GM23248 (cell line): ENCODE measurements at regions not wholly inside any gene's neighbourhood (a gene's known extent, or its start where the extent isn't known, plus 50 kb on each side); places are given as distances from the start of the nearest gene placed in this dataset.

Source experiments
- DNase-seq: peaks from one replicate; pipeline ENCODE4 v3.0.0-alpha.2; 2015
- H2AFZ ChIP-seq: fragments of 200-600 bp; sonication (generic); 2 replicates; pipeline ENCODE4 v1.6.1; 2016; ENCODE audit warnings: antibody characterized with exemption
- H3F3A ChIP-seq: fragments of 200-600 bp; sonication (generic); 2 replicates; pipeline ENCODE4 v1.6.1; 2016; ENCODE audit warnings: mild to moderate bottlenecking, antibody characterized with exemption, mixed run types; ENCODE audit not compliant: insufficient read depth
- H3K27ac ChIP-seq: fragments of 200-600 bp; sonication (generic); 2 replicates; pipeline ENCODE4 v1.5.1; 2016; ENCODE audit warnings: mild to moderate bottlenecking
- H3K27me3 ChIP-seq: fragments of 200-600 bp; sonication (generic); replicated peaks from 2 replicates; pipeline ENCODE4 v1.6.1; 2016; ENCODE audit warnings: mild to moderate bottlenecking; ENCODE audit not compliant: insufficient read depth
- H3K36me3 ChIP-seq: fragments of 200-600 bp; sonication (generic); 2 replicates; pipeline ENCODE4 v1.6.1; 2016; ENCODE audit warnings: low read depth, mild to moderate bottlenecking
- H3K4me1 ChIP-seq: fragments of 200-600 bp; sonication (generic); 2 replicates; pipeline ENCODE4 v1.6.1; 2016; ENCODE audit warnings: mild to moderate bottlenecking; ENCODE audit not compliant: insufficient read depth
- H3K4me2 ChIP-seq: fragments of 200-600 bp; sonication (generic); one replicate; pipeline ENCODE4 v1.6.1; 2016; ENCODE audit warnings: mild to moderate bottlenecking; ENCODE audit not compliant: unreplicated experiment
- H3K4me3 ChIP-seq: fragments of 200-600 bp; sonication (generic); 2 replicates; pipeline ENCODE4 v1.5.1; 2016; ENCODE audit warnings: mild to moderate bottlenecking
- H3K79me2 ChIP-seq: fragments of 200-600 bp; sonication (generic); 2 replicates; pipeline ENCODE4 v1.6.1; 2016; ENCODE audit warnings: mild to moderate bottlenecking; ENCODE audit not compliant: insufficient read depth
- H3K9ac ChIP-seq: fragments of 200-600 bp; sonication (generic); 2 replicates; pipeline ENCODE4 v1.6.1; 2016; ENCODE audit warnings: mild to moderate bottlenecking
- H3K9me2 ChIP-seq: fragments of 200-600 bp; sonication (generic); 2 replicates; pipeline ENCODE4 v1.6.1; 2016; ENCODE audit warnings: mixed run types, mild to moderate bottlenecking, moderate library complexity; ENCODE audit not compliant: insufficient read depth
- H3K9me3 ChIP-seq: fragments of 200-600 bp; sonication (generic); one replicate; pipeline ENCODE4 v1.6.1; 2017; ENCODE audit warnings: low read depth
- H4K20me1 ChIP-seq: fragments of 200-600 bp; sonication (generic); 2 replicates; pipeline ENCODE4 v1.6.0; 2016; ENCODE audit not compliant: insufficient read depth
- EZH2 ChIP-seq: fragments of 200-600 bp; sonication (generic); IDR thresholded peaks from 2 replicates; pipeline ENCODE4 v1.6.1; 2018; ENCODE audit warnings: antibody characterized with exemption, mild to moderate bottlenecking; ENCODE audit not compliant: insufficient read depth, poor library complexity, severe bottlenecking
- EZH2phosphoT487 ChIP-seq: fragments of 200-600 bp; sonication (generic); IDR thresholded peaks from 2 replicates; pipeline ENCODE4 v1.6.1; 2018; ENCODE audit warnings: antibody characterized with exemption, moderate library complexity, mild to moderate bottlenecking, low read depth; ENCODE audit not compliant: insufficient read depth
- WGBS, 2 experiments: methylation state at CpG; one replicate each; pipeline ENCODE4 v1.1.6; 2015 to 2017; ENCODE audit warnings: low lambda C conversion rate in 2 of 2, low coverage in 1 of 2; ENCODE audit errors: missing lambda C conversion rate in 2 of 2; 5-methylcytosine and 5-hydroxymethylcytosine counted together
- in situ Hi-C: fragments of 300-500 bp; cut with MboI; formaldehyde crosslinking; loops from 2 replicates; pipeline ENCODE4 v1.15.0; 2020

- H3K9me3 ChIP-seq = no peaks in the 10 kb centered on the region
- 13 to 27% methylated on average over 4 of the region's 4 CpGs for WGBS, 2 experiments
- no peaks in the 10 kb centered on the region for H3K79me2 ChIP-seq
- no peak overlapping the region for H3K27ac ChIP-seq
- no peaks in the 10 kb centered on the region for H3K4me1 ChIP-seq
- no peak overlapping the region for H3K4me2 ChIP-seq
- no peaks in the 10 kb centered on the region for H4K20me1 ChIP-seq
- DNase-seq = no peak
- H3K27me3 ChIP-seq = no peaks in the 10 kb centered on the region
- TF ChIP-seq EZH2phosphoT487 (no peak), EZH2 (no peak)
- no peaks in the 10 kb centered on the region for H3F3A ChIP-seq
- H2AFZ ChIP-seq = no peak overlapping the region
- in situ Hi-C loops = no loop called here
- no peaks in the 10 kb centered on the region for H3K36me3 ChIP-seq
- H3K9me2 ChIP-seq = no peaks in the 10 kb centered on the region
- no peak overlapping the region for H3K4me3 ChIP-seq
- H3K9ac ChIP-seq = no peak overlapping the region
These were observed 349.7 kb upstream of the MBL2 start for GRCh38 chr10:53122281-53122680.

DNA sequence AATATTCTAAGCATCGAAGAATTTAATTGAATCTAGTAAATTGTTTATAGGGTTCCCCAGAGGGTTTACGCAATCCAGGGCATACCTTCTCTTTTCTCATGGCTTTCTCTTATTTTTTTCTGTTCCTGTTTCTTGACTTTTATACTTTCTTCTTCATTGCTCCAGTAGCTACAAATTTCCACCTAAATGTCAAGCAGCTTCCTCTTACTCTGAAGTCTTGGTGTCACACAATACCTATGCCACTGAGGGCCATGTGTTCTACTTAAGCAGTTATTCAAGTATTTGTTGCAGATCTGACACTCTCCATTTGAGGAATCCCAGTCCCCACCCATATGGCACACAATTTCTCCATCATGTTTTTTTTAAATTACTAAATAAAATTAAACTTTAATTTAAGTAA lies 343.1 kb upstream of the MBL2 start:
- DNase-seq = no peak
- Histone ChIP-seq H2AFZ (no peak overlapping the region), H3K27me3 (no peaks in the 10 kb centered on the region), H3K4me2 (no peak overlapping the region), H3K36me3 (no peaks in the 10 kb centered on the region), H3K9me3 (no peaks in the 10 kb centered on the region), H3K9me2 (no peaks in the 10 kb centered on the region), H3K4me3 (no peak overlapping the region), H3K9ac (no peak overlapping the region), H3K79me2 (no peaks in the 10 kb centered on the region), H3K4me1 (no peaks in the 10 kb centered on the region), H3F3A (no peaks in the 10 kb centered on the region), H4K20me1 (no peaks in the 10 kb centered on the region), H3K27ac (no peak overlapping the region)
- no peak for TF ChIP-seq EZH2
- TF ChIP-seq EZH2phosphoT487 = no peak
- 27 to 40% methylated on average over 2 of the region's 2 CpGs for WGBS, 2 experiments
- in situ Hi-C loops = no loop called here

DNA sequence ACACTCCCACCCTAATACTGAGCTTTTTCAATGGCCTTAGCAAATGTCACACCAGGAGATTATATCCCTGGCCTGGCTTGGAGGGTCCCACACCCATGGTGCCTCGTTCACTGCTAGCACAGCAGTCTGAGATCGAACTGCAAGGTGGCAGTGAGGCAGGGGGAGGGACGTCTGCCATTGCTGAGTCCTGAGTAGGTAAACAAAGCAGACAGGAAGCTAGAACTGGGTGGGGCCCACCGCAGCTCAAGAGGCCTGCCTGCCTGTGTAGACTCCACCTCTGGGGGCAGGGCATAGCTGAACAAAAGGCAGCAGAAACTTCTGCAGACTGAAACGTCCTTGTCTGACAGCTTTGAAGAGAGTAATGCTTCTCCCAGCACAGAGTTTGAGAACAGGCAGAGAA lies 338.9 kb upstream of the MBL2 start:
- 6 to 18% methylated on average over 5 of the region's 5 CpGs for WGBS, 2 experiments
- H4K20me1 ChIP-seq = no peaks in the 10 kb centered on the region
- in situ Hi-C loops = no loop called here

GRCh38 chr10:53109320-53109719 lies 336.7 kb upstream of the MBL2 start:
- Histone ChIP-seq H3K27ac (no peak overlapping the region), H3K9me3 (no peaks in the 10 kb centered on the region), H2AFZ (no peak overlapping the region), H3K4me2 (no peak overlapping the region), H4K20me1 (no peaks in the 10 kb centered on the region), H3K4me3 (no peak overlapping the region), H3K9me2 (no peaks in the 10 kb centered on the region), H3F3A (no peaks in the 10 kb centered on the region), H3K36me3 (no peaks in the 10 kb centered on the region), H3K27me3 (no peaks in the 10 kb centered on the region), H3K9ac (no peak overlapping the region), H3K79me2 (no peaks in the 10 kb centered on the region), H3K4me1 (no peaks in the 10 kb centered on the region)
- WGBS, 2 experiments = 24 to 25% methylated on average over 2 of the region's 2 CpGs
- in situ Hi-C loops = no loop called here
- TF ChIP-seq EZH2 (no peak), EZH2phosphoT487 (no peak)
- no peak for DNase-seq

More for the DNA sequence above, 338.9 kb upstream of the MBL2 start:
- no peaks in the 10 kb centered on the region for H3F3A ChIP-seq
- DNase-seq = no peak
- H3K4me3 ChIP-seq = no peak overlapping the region
- H3K4me2 ChIP-seq = no peak overlapping the region
- H3K36me3 ChIP-seq = no peaks in the 10 kb centered on the region
- no peaks in the 10 kb centered on the region for H3K9me3 ChIP-seq
- H3K9ac ChIP-seq = no peak overlapping the region
- H3K27me3 ChIP-seq = no peaks in the 10 kb centered on the region
- no peaks in the 10 kb centered on the region for H3K9me2 ChIP-seq
- H3K4me1 ChIP-seq = no peaks in the 10 kb centered on the region
- no peak overlapping the region for H3K27ac ChIP-seq
- no peaks in the 10 kb centered on the region for H3K79me2 ChIP-seq
- H2AFZ ChIP-seq = no peak overlapping the region
- no peak for TF ChIP-seq EZH2phosphoT487
- no peak for TF ChIP-seq EZH2

DNA sequence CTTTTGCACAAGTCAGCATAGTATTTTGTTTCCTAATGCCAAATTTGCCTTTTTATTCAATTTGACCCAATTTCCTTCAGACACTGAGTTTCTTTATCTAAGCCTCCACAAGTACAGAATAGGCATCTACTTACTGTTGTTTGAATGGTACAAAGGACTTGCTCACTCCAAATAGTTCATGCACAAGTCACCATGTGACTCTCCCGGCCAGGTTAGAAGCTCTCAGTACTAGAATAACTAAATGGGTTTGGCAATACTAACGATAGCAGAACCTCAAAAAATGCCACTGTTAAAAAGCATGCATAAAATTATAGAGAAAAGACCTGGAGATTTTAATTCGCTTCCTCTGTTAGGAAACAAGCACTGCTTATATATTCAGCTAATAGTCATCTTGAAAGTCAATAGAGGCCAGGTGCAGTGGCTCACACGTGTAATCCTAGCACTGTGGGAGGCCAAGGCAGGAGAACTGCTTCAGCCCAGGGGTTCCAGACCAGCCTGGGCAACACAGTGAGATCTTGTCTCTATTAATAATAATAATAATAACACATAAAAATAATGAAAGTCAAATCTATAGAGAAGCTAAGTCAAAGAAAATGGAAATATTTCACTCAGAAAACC lies 335.8 kb upstream of the MBL2 start:
- H4K20me1 ChIP-seq = no peaks in the 10 kb centered on the region
- WGBS, 2 experiments = 13 to 16% methylated on average over 4 of the region's 4 CpGs
- no peaks in the 10 kb centered on the region for H3K9me2 ChIP-seq
- H3K4me3 ChIP-seq = no peak overlapping the region
- H3K4me2 ChIP-seq = no peak overlapping the region
- no peaks in the 10 kb centered on the region for H3K9me3 ChIP-seq
- no peaks in the 10 kb centered on the region for H3F3A ChIP-seq
- DNase-seq = no peak
- in situ Hi-C loops = no loop called here
- H3K9ac ChIP-seq = no peak overlapping the region
- no peak for TF ChIP-seq EZH2phosphoT487
- no peak for TF ChIP-seq EZH2
- no peaks in the 10 kb centered on the region for H3K4me1 ChIP-seq
- H3K36me3 ChIP-seq = no peaks in the 10 kb centered on the region
- H3K79me2 ChIP-seq = no peaks in the 10 kb centered on the region
- H3K27ac ChIP-seq = no peak overlapping the region
- H2AFZ ChIP-seq = no peak overlapping the region
- no peaks in the 10 kb centered on the region for H3K27me3 ChIP-seq
